ENCODE measurements at regions not wholly inside any gene's neighbourhood (a gene's known extent, or its start where the extent isn't known, plus 50 kb on each side); places are given as distances from the start of the nearest gene placed in this dataset.
"Not testable (repeated sequence)": the region's sequence is repeated elsewhere in the genome, so short reads cannot be mapped to it uniquely, and the experiment has no call there.

- DNase-seq (ENCODE audit: low spot score) = peak; percentile 50
- peak overlapping the region; percentile 81 to 96 for H3K9ac ChIP-seq (ENCODE audit: low read depth in 1 of 2, low read length in 2 of 2)
- H3K36me3 ChIP-seq (ENCODE audit: control insufficient read depth in 4 of 4, insufficient read depth in 3 of 4, low read depth in 1 of 4, low read length in 3 of 4); H3K9me3 ChIP-seq (ENCODE audit: control insufficient read depth in 4 of 4, low read length in 3 of 4); H3K4me1 ChIP-seq (ENCODE audit: control insufficient read depth in 4 of 4, insufficient read depth in 4 of 4, low read length in 3 of 4); H3K27me3 ChIP-seq (ENCODE audit: control insufficient read depth in 4 of 4, insufficient read depth in 4 of 4, low read length in 3 of 4): not testable (repeated sequence)
- 0% methylated on average over 40 of the region's 47 CpGs for WGBS
- peak overlapping the region; percentile 77 to 96 for H3K27ac ChIP-seq (ENCODE audit: low read depth in 1 of 2, low read length in 2 of 2)
- H3K4me3 ChIP-seq (ENCODE audit: low read depth in 1 of 3, low read length in 3 of 3) = peak overlapping the region; percentile 63 to 73 (median 71)
Measured at GRCh38 chr2:87075054-87075790, 53.6 kb upstream of the PLGLB1 start.

GRCh38 chr2:87075791-87076252, 54.2 kb upstream of the PLGLB1 start:
- WGBS = under 1% methylated on average over 57 of the region's 64 CpGs
- Histone ChIP-seq H3K4me3 (ENCODE audit: low read depth in 1 of 3, low read length in 3 of 3) (peak overlapping the region in 2 of 3 donors; percentile 71 to 73), H3K27ac (ENCODE audit: low read depth in 1 of 2, low read length in 2 of 2) (peak overlapping the region; percentile 77 to 96), H3K9ac (ENCODE audit: low read depth in 1 of 2, low read length in 2 of 2) (peak overlapping the region in 1 of 2 donors; percentile 81)
- H3K36me3 ChIP-seq (ENCODE audit: control insufficient read depth in 4 of 4, insufficient read depth in 3 of 4, low read depth in 1 of 4, low read length in 3 of 4); H3K9me3 ChIP-seq (ENCODE audit: control insufficient read depth in 4 of 4, low read length in 3 of 4); H3K27me3 ChIP-seq (ENCODE audit: control insufficient read depth in 4 of 4, insufficient read depth in 4 of 4, low read length in 3 of 4); H3K4me1 ChIP-seq (ENCODE audit: control insufficient read depth in 4 of 4, insufficient read depth in 4 of 4, low read length in 3 of 4): not testable (repeated sequence)
- peak; percentile 53 for DNase-seq (ENCODE audit: low spot score)

DNA sequence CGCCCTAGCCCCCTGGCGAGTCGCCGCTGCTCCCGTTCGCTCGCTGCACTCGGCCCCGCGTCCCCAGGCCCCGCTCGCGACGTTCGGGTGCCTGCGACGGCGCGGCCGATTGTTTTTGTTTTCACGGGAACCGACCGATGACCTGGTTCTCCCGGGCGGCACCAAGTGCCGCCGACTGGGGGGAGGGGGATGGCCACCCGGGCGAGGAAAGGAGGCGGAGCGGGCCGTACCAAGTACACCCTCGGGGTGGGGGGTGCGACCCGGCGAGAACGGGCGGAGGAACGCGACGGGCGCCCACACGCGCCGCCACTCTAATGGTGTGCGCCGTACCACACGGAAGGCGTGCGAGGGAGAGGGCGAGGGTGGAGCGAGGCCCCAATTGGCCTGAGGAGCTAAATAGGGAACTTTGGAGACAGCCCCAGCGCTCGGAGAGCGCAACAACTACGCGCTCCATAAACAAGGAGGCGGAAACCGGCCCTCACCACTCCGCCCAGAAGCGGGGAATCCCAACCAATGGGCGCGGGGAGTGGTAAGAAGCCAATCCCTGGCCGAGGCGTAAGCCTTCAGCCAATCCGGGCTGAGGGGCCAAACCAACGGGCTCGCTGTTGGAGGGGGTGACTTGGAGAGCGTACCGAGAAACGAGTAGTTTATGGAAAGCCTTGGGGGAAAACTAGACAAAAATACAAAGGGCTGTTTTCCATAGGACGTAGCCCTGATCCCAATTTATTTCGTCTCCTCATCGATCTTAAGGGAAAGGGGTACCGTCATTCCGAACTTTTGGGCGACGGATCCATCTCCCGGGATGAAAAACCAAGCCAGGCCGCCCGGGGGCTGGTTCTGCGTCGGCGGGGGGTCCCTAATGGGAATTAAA, 54.8 kb upstream of the PLGLB1 start:
- not testable (repeated sequence) for H3K36me3 ChIP-seq (ENCODE audit: control insufficient read depth in 4 of 4, insufficient read depth in 3 of 4, low read depth in 1 of 4, low read length in 3 of 4); H3K9me3 ChIP-seq (ENCODE audit: control insufficient read depth in 4 of 4, low read length in 3 of 4); H3K27me3 ChIP-seq (ENCODE audit: control insufficient read depth in 4 of 4, insufficient read depth in 4 of 4, low read length in 3 of 4); H3K4me1 ChIP-seq (ENCODE audit: control insufficient read depth in 4 of 4, insufficient read depth in 4 of 4, low read length in 3 of 4)
- peak overlapping the region; percentile 27 to 77 for H3K9ac ChIP-seq (ENCODE audit: low read depth in 1 of 2, low read length in 2 of 2)
- TF ChIP-seq YY1 (IDR thresholded peaks at IDR 0.05) (peak; percentile 50), RAD21 (IDR thresholded peaks at IDR 0.05) (peak in 1 of 2 donors; percentile 8), RXRA (IDR thresholded peaks at IDR 0.05) (peak in 1 of 2 donors; percentile 9), FOXA1 (IDR thresholded peaks at IDR 0.05) (peak; percentile 3), SP1 (IDR thresholded peaks at IDR 0.05) (peak; percentile 68), HNF4A (conservative IDR thresholded peaks at IDR 0.05) (peak in 1 of 2 donors; percentile 23)
- TF ChIP-seq, protein P1, sequence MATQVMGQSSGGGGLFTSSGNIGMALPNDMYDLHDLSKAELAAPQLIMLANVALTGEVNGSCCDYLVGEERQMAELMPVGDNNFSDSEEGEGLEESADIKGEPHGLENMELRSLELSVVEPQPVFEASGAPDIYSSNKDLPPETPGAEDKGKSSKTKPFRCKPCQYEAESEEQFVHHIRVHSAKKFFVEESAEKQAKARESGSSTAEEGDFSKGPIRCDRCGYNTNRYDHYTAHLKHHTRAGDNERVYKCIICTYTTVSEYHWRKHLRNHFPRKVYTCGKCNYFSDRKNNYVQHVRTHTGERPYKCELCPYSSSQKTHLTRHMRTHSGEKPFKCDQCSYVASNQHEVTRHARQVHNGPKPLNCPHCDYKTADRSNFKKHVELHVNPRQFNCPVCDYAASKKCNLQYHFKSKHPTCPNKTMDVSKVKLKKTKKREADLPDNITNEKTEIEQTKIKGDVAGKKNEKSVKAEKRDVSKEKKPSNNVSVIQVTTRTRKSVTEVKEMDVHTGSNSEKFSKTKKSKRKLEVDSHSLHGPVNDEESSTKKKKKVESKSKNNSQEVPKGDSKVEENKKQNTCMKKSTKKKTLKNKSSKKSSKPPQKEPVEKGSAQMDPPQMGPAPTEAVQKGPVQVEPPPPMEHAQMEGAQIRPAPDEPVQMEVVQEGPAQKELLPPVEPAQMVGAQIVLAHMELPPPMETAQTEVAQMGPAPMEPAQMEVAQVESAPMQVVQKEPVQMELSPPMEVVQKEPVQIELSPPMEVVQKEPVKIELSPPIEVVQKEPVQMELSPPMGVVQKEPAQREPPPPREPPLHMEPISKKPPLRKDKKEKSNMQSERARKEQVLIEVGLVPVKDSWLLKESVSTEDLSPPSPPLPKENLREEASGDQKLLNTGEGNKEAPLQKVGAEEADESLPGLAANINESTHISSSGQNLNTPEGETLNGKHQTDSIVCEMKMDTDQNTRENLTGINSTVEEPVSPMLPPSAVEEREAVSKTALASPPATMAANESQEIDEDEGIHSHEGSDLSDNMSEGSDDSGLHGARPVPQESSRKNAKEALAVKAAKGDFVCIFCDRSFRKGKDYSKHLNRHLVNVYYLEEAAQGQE (IDR thresholded peaks at IDR 0.05) = peak; percentile 52
- TF ChIP-seq, protein P2, sequence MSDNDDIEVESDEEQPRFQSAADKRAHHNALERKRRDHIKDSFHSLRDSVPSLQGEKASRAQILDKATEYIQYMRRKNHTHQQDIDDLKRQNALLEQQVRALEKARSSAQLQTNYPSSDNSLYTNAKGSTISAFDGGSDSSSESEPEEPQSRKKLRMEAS (IDR thresholded peaks at IDR 0.05) = peak; percentile 20
- H3K4me3 ChIP-seq (ENCODE audit: low read depth in 1 of 3, low read length in 3 of 3) = peak overlapping the region in 2 of 3 donors; percentile 47 to 71
- peak; percentile 90 for DNase-seq (ENCODE audit: low spot score)
- peak overlapping the region; percentile 93 to 96 for H3K27ac ChIP-seq (ENCODE audit: low read depth in 1 of 2, low read length in 2 of 2)
- under 1% methylated on average over 77 of the region's 84 CpGs for WGBS

- peak overlapping the region in 1 of 3 donors; percentile 41 for H3K4me3 ChIP-seq (ENCODE audit: low read depth in 1 of 3, low read length in 3 of 3)
- not testable (repeated sequence) for H3K27me3 ChIP-seq (ENCODE audit: control insufficient read depth in 4 of 4, insufficient read depth in 4 of 4, low read length in 3 of 4); H3K9ac ChIP-seq (ENCODE audit: low read depth in 1 of 2, low read length in 2 of 2); H3K36me3 ChIP-seq (ENCODE audit: control insufficient read depth in 4 of 4, insufficient read depth in 3 of 4, low read depth in 1 of 4, low read length in 3 of 4); H3K4me1 ChIP-seq (ENCODE audit: control insufficient read depth in 4 of 4, insufficient read depth in 4 of 4, low read length in 3 of 4); H3K9me3 ChIP-seq (ENCODE audit: control insufficient read depth in 4 of 4, low read length in 3 of 4); DNase-seq (ENCODE audit: low spot score)
- 0% methylated on average over 2 of the region's 26 CpGs for WGBS
- peak overlapping the region; percentile 93 to 96 for H3K27ac ChIP-seq (ENCODE audit: low read depth in 1 of 2, low read length in 2 of 2)
Measured at GRCh38 chr2:87077124-87077446, 55.4 kb upstream of the PLGLB1 start.

DNA sequence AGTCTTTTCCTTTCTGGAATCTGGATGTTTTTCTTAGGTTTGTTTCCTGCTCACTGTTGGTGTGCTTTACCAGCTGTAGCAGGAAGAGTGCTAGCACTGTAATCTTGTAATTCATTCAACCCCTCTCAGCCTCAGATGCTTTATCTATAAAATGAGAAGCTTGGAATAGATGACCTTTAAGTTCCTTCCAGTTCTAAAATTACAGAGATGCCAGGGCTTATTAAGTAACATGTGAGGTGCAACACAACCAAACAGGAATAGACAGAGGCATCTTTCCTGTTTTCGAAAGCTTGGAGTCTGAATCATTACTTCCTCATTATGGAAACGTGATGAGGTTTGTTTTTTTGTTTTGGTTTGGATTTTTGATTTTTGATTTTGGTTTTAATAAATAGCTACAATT, 60.1 kb upstream of the PLGLB1 start:
- not testable (repeated sequence) for H3K4me1 ChIP-seq (ENCODE audit: control insufficient read depth in 4 of 4, insufficient read depth in 4 of 4, low read length in 3 of 4); H3K36me3 ChIP-seq (ENCODE audit: control insufficient read depth in 4 of 4, insufficient read depth in 3 of 4, low read depth in 1 of 4, low read length in 3 of 4); H3K27ac ChIP-seq (ENCODE audit: low read depth in 1 of 2, low read length in 2 of 2); H3K27me3 ChIP-seq (ENCODE audit: control insufficient read depth in 4 of 4, insufficient read depth in 4 of 4, low read length in 3 of 4); H3K9me3 ChIP-seq (ENCODE audit: control insufficient read depth in 4 of 4, low read length in 3 of 4); DNase-seq (ENCODE audit: low spot score); H3K4me3 ChIP-seq (ENCODE audit: low read depth in 1 of 3, low read length in 3 of 3); H3K9ac ChIP-seq (ENCODE audit: low read depth in 1 of 2, low read length in 2 of 2)
- no CpG with 5 or more reads among the region's 2 CpGs for WGBS

DNA sequence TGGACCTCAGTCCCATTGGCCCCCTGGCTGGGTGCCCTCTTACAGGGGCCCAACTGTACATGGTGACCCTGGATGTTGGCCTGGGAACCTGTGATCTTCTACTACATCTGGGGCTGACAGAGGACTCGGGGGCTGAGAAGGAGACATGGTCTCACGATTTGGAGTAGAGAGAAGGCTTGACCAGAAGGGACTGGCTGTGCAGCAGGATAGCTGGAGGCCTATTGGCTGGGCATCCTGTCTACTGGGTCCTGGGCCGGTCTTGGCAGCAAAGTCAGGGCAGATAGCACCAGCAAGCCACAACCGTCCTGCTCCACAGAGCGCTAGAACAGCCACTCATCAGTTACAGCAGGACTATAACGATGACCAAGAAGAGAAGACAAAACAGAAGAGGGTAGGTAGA, 66.4 kb upstream of the PLGLB1 start:
- not testable (repeated sequence) for H3K36me3 ChIP-seq (ENCODE audit: control insufficient read depth in 4 of 4, insufficient read depth in 3 of 4, low read depth in 1 of 4, low read length in 3 of 4); H3K9ac ChIP-seq (ENCODE audit: low read depth in 1 of 2, low read length in 2 of 2); H3K4me1 ChIP-seq (ENCODE audit: control insufficient read depth in 4 of 4, insufficient read depth in 4 of 4, low read length in 3 of 4); H3K9me3 ChIP-seq (ENCODE audit: control insufficient read depth in 4 of 4, low read length in 3 of 4); H3K27me3 ChIP-seq (ENCODE audit: control insufficient read depth in 4 of 4, insufficient read depth in 4 of 4, low read length in 3 of 4); H3K4me3 ChIP-seq (ENCODE audit: low read depth in 1 of 3, low read length in 3 of 3); DNase-seq (ENCODE audit: low spot score); H3K27ac ChIP-seq (ENCODE audit: low read depth in 1 of 2, low read length in 2 of 2)
- WGBS = 98% methylated on average over 6 of the region's 6 CpGs
